HT-29 (cell line): ENCODE measurements at regions not wholly inside any gene's neighbourhood (a gene's known extent, or its start where the extent isn't known, plus 50 kb on each side); places are given as distances from the start of the nearest gene placed in this dataset.
"Not testable (repeated sequence)": the region's sequence is repeated elsewhere in the genome, so short reads cannot be mapped to it uniquely, and the experiment has no call there.

Experiments
- DNase-seq: peaks from one replicate; pipeline ENCODE4 v3.0.0-alpha.2; 2015; ENCODE audit warnings: low spot score

DNA sequence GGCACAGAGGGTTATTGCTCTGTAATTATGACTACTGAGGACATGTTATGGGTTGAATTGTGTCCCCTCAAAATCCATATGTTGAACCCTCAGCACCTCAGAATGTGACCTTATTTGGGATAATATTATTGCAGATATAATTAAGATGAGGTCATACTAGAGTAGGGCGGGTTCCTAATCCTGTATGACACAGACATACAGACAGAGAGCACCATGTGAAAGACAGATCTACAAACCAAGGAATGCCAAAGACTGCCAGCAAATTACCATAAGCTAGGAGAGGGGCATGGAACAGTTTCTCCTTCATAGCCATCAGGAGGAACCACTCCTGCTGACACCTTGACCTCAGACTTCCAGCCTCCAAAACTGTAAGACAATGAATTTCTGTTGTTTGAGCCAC lies 115.2 kb upstream of the OTUD4 start:
- DNase-seq, result no peak

- DNase-seq, result no peak
Observed at GRCh38 chr4:145295122-145295521, 114.7 kb upstream of the OTUD4 start.

GRCh38 chr4:145293658-145294057 lies 113.3 kb upstream of the OTUD4 start:
- no peak for DNase-seq

DNA sequence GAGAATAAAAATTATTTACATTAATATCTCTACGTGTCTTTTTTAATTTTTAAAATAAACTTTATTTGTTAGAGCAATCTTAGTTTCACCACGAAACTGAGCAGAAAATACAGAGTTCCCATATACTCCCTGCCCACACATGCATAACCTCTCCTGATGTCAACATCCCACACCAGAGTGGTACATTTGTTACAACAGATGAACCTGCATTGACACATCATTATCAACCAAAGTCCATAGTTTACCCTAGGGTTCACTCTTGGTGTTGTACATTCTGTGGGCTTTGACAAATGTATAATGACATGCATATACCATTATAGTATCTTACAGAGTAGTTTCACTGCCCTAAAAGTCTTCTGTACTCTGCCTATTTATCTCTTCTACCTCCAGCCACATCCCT lies 110.6 kb upstream of the OTUD4 start:
- no peak for DNase-seq

- no peak for DNase-seq
Observed at GRCh38 chr4:145289403-145290076, 109.2 kb upstream of the OTUD4 start.

- no peak for DNase-seq
Observed at GRCh38 chr4:145287351-145287750, 107.0 kb upstream of the OTUD4 start.

DNA sequence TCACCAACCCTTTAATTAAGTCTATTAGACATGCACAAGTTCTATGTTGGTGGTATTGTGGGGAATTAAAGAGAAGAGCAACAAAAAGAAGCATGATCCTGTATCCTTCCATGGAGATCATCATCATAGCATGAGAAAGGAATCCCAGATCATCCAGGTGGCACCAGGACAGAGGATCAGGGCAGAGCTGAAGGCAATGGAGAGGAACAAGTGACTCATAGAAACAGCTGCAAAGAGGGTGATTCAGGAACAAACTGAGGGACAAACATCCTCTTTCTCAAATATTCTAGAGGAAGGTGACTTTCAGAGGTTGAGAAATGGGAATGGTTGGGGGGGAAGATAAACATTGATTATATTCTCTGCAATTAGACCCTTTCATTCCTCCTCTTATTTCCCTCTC lies 105.5 kb upstream of the OTUD4 start:
- no peak for DNase-seq

GRCh38 chr4:145283909-145284308 lies 103.5 kb upstream of the OTUD4 start:
- DNase-seq, result no peak

DNA sequence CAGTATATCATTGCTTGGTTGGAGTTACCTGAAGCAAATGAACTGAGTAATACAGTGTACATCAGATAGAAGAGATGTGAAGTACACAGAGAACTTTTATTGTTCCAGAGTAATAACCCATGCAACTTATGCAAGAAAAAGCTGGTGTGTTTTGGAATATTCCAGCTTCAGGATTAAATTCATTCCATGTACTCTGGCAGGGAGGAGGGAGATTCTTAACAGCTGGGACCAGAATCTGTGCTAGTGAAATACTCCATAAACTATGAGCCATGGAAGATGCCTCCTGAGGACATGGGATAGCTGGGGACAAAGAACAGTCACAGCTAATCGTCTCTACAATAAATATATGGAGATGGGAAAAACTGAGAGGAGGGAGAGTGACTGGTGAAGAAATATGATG lies 101.6 kb upstream of the OTUD4 start:
- no peak for DNase-seq

- DNase-seq, result no peak
Observed at GRCh38 chr4:145281224-145281623, 100.8 kb upstream of the OTUD4 start.

DNA sequence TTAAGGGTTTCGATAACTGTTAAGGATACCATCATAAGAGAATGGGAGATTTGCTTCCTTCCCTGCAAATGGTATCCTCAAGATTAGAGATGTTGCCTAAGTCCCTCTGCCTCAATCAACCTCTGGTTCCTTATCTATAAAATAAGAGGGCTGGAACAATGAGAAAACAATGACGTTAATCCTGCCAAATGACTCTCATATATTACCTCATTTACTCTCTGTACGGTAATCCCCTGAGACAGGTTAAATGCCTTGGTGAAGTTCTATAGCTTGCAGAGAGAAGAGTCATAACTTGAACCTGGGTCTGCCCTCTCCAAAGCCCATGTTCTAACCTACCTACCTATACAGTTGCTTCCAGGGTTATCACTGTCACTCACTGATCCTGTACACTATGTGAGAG lies 100.2 kb upstream of the OTUD4 start:
- no peak for DNase-seq

DNA sequence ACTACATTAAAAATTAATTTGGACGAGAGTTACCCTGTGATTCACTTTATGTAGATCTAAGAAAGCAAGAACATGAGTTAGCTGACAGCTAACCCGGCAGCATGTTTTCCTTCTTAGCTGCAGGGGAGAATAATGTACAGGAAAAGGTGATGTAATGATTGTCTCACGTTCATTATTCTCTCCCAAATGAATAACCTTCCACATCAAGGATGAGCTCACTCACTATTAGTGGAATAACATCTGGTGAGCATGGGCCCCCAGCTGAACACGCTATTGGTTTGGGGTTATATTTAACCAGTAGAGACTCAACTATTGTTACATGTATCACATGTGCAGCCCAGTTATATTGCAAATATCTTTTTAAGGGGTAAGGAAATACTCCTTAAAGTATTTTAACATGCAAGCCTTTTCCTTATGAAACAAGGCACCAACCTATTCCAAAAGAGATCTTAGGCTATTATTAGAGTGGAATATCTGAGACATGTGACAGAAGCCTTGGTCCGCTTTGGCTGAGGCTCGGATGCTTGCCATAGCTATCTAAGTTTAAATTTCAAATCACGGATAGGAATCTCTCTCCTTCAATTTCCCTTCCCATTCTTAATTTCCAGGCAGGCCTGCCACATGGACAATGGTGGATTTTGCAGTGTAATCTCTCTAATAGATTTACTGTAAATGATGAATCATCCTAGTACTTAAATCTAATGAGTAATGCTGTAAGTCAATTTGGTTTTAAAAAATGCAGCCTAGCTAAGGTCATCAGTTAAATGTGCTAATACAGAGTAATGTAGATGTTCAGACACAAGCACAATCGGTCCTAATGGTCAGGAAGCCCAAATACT lies 99.0 kb upstream of the OTUD4 start:
- DNase-seq, result no peak

- DNase-seq, result no peak
Observed at GRCh38 chr4:145278341-145279121, 98.1 kb upstream of the OTUD4 start.

DNA sequence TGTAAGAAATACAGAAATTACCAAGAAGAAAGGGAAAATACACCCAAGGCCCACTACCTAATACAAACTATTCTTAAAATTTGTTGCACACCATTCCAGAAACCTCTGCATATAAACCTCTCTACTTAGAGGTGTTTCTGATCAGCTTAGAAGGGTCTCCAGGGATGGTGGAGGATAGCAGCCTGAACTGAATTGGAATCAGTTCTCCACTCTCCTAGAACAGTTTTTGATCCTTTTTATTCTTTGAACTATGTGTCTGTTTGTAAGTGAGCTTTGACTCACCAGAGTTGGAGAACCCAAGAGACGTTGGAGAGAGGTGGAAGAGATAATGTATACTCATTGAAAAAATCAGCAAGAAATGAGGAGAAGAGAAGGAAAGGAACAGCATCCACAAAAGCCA lies 96.6 kb upstream of the OTUD4 start:
- DNase-seq, result no peak

DNA sequence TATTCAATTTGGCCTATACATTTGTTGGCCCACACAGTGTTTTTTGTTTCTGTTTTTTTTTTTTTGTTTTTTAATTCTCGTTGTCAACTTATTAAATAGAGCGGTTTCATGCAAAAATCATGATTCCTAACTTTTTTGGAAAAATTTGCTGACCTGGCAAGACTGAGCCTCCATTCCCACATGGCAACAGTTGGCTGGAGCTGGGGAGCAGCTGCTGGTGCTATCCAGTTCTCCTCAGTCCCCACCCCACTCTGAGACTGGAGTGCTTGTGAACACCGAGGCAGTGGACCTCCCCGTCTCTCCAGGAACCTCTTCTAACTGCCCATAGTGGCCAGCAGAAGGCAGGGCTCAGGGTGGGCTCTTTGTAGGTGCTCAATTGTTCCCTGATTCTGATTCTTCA lies 95.7 kb upstream of the OTUD4 start:
- no peak for DNase-seq

DNA sequence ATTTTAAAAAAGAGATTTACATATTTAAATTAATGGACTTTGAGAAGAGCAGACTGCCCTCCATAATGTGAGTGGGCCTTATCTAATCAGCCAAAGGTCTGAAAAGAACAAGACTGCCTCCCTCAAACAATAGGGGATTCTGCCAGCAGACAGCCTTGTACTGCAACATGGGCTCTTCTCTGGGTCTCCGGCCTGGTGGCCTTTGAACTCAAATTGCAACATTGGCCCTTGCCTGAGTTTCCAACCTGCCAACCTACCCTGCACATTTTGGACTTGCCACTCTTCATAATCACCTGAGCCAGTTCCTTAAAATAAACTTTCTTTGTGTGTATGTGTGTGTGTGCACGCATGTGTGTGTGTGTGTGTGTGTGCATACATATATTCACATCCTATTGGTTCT lies 90.8 kb upstream of the OTUD4 start:
- DNase-seq, result no peak

DNA sequence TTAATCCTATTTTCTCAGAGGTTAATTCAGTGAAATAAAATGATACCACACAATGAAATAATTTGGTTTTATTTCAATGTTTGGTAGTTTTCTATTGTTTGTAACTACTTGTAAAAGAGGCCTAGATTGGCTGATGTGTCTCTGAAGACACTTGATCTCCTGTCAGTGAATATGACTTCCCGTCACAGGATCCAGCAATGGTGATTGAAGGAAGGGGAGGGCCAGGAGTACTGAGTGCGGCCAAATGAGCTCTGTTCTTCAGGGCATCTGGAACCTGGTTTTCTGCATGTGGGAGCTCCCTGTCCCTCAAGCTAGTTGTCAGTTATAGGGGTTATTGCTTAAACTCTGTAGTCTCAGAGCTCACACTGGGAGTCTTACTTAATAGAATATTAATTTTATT lies 86.5 kb upstream of the OTUD4 start:
- no peak for DNase-seq

DNA sequence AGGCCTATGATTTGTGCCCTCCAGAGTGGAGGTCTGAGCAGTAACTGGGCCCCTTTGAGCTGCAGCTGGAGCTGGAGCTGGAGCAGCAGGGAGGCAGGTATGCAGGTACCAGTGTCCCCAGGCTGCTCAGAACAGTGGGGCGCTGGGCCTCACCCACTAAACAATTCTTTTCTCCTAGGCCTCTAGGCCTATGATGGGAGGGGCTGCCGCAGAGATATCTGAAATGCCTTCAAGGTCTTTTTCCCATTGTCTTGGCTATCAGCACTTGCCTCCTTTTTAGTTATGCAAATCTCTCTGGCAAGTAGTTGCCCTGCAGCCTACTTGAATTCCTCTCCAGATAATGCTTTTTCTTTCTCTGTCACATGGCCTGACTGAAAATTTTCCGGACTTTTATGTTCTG lies 79.7 kb upstream of the OTUD4 start:
- DNase-seq, result no peak

- not testable (repeated sequence) for DNase-seq
Observed at GRCh38 chr4:145255311-145255710, 74.9 kb upstream of the OTUD4 start.

- DNase-seq, result no peak
Observed at GRCh38 chr4:145252190-145252589, 71.8 kb upstream of the OTUD4 start.

- no peak for DNase-seq
Observed at GRCh38 chr4:145251391-145251790, 71.0 kb upstream of the OTUD4 start.

DNA sequence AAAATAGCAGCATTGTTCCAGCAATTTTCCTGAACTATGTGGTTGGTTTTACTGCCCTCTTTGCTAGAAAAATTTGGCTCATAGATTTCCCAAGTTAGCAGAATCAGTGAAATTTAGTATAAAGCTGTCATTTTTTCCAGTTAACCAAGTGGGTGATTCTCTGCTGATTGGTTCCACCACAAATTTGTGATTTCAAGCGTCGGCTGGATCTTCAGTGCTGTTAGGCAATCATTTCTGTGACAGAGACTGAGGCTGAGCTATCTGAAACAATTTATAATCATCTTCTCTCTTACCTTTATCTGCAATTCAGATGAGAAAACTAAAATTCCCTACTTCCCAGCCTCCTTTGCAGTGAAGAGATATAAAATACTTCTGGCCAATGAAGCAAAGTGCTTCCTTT lies 68.6 kb upstream of the OTUD4 start:
- DNase-seq, result no peak

DNA sequence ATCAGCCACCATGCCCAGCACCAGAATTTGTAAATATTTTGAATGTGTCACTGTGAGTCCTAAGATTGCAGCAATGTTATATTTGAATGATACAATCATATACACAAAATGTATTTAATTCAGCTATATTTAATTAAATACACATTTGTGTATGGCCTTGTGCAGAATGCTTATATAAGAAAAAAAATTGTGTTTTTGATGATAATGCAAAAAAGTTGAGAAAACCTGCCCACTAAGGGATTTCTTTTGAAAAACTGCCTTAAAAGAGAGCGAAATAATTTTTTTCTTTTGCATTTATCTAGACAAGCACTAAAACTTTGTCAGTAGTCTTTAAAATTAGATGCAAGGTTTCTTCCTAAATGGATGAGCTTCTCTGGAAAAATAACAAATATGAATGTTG lies 68.1 kb upstream of the OTUD4 start:
- DNase-seq, result no peak
